Esophagus squamous epithelium (tissue), 4 donors: ENCODE measurements at regions not wholly inside any gene's neighbourhood (a gene's known extent, or its start where the extent isn't known, plus 50 kb on each side); places are given as distances from the start of the nearest gene placed in this dataset.

ENCODE experiments used
- CTCF ChIP-seq, 6 experiments: fragments of 450-650 bp in 4 of 6; fragments of 200-600 bp in 2 of 6; sonication (generic) in 2 of 6; IDR thresholded peaks; one replicate each; pipeline ENCODE4 v1.5.1; 2016 to 2019; ENCODE audit warnings: antibody characterized with exemption in 6 of 6, mild to moderate bottlenecking in 4 of 6, moderate library complexity in 4 of 6
- POLR2A ChIP-seq, 4 donors: fragments of 450-650 bp; IDR thresholded peaks; one replicate each; pipeline ENCODE4 v1.6.1; 2017; ENCODE audit warnings: antibody characterized with exemption in 4 of 4, mild to moderate bottlenecking in 4 of 4, moderate library complexity in 3 of 4

GRCh38 chr16:79834720-79835119, 234.2 kb upstream of the MAF start:
- no peak for TF ChIP-seq POLR2A (IDR thresholded peaks at IDR 0.05)
- TF ChIP-seq CTCF (IDR thresholded peaks at IDR 0.05) = no peak
